GM21515 (cell line): ENCODE measurements at regions not wholly inside any gene's neighbourhood (a gene's known extent, or its start where the extent isn't known, plus 50 kb on each side); places are given as distances from the start of the nearest gene placed in this dataset.

Experiments
- ATAC-seq: cut with Tn5 transposase; IDR thresholded peaks from one replicate; pipeline ENCODE4 v1.9.1; 2021; ENCODE audit not compliant: unreplicated experiment

DNA sequence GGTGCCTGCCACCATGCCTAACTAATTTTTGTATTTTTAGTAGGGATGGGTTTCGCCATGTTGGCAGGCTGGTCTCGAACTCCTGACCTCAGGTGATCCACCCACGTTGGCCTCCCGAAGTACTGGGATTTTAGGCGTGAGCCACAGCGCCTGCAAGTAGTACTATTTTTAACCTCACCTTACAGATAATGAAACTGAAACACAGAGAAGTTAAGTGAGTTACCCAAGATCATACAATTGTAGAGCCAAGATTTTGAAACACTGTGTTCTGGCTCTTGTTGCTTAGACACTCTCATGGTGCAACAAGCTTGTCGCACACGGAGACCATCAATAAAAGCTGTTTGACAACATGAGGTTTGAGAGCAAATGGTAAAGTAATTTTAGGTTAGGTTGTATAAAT lies 159.1 kb upstream of the LMNTD1 start:
- ATAC-seq = peak; percentile 51

- peak; percentile 99 for ATAC-seq
Measured at GRCh38 chr12:25713264-25713663, 160.2 kb upstream of the LMNTD1 start.

GRCh38 chr12:25714198-25714984 lies 161.3 kb upstream of the LMNTD1 start:
- no peak for ATAC-seq

GRCh38 chr12:25715102-25715501 lies 162.0 kb upstream of the LMNTD1 start:
- ATAC-seq = no peak

GRCh38 chr12:25716842-25717241 lies 163.8 kb upstream of the LMNTD1 start:
- no peak for ATAC-seq

- no peak for ATAC-seq
Measured at GRCh38 chr12:25717552-25717951, 164.5 kb upstream of the LMNTD1 start.

GRCh38 chr12:25718081-25718731 lies 165.1 kb upstream of the LMNTD1 start:
- ATAC-seq = no peak

GRCh38 chr12:25719505-25719904 lies 166.4 kb upstream of the LMNTD1 start:
- ATAC-seq = no peak

DNA sequence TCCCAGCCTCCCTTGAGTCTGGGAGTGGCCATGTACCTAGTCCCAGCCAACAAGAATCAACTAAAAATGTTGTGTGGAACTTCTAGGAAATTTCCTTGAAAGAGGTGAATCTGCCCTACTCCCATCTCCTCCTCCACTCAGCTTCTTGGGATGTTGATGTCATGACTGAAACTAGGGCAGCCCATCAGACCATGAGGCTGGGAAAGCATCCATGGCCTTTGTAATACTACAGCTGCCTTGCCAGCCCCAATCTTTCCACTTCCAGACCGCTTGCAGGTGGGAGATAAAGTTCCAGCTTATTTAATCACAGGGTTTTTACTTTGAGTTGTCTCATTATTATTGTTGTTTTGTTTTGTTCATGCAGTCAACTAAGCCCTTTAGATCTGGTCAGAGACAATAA lies 170.3 kb upstream of the LMNTD1 start:
- ATAC-seq = no peak

DNA sequence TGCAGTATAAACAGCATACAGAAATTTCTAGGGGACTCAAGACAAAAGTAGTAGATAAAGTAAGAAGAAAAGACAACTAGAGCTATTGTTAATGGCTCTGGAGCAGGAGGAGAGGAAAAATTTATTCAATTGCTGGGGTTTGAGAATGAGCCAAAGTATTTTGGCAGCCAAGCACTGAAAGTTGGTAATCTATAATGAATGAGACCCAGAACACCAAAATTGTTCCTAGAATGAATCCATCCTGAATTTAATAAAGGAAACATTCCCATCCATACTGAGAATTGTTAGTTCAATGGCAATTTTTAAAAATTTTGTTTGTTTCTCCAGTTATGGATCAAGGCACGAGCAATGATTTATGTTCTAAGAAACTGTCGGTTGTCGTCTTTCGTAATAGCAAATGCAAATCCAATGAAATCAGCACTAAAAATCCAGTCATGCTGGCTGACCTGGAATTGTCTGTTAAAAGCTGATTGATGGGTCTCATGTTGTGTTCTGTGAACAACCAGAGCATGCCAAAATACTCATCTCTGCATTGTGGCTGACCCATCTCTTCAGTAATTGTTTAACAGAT lies 170.9 kb upstream of the LMNTD1 start:
- ATAC-seq = no peak

DNA sequence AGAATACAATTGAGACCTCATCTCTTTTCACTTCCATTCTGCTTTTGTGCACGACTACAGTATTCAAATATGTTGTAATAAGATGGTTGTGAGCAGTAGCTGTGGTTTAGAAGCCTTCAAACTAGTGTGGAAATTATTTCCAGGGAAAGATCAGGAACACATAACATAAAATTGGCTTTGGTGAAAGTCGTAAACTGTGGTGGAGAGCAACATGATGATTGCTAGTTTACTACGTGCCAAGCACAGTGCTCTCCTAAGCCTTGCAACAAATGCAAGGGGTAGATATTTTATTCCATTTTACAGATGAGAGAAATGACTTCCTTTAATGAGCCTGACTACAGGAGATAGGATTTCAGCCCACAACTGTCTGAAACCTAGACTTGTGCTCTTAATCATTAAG lies 172.4 kb upstream of the LMNTD1 start:
- no peak for ATAC-seq

DNA sequence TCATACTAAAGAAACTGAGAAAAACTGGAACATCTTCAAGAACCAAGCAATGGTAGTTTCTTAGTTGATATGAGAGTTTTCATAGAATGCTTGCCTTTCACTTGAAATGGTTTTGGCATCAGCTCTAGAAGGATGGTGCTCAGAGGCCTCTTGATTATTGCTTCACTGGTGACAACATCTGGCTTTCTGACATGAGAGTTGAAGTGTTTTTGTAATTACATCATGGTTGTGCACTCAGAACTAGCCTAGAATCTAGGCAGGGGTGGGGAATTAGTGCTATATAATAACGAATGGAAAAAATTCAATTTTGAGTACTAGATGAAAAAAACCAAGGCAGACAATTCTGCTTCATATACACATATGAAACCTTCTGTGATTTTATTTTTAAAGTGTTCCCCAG lies 172.8 kb upstream of the LMNTD1 start:
- no peak for ATAC-seq

- no peak for ATAC-seq
Measured at GRCh38 chr12:25728056-25728595, 175.0 kb upstream of the LMNTD1 start.

- ATAC-seq = no peak
Measured at GRCh38 chr12:25730489-25731349, 177.6 kb upstream of the LMNTD1 start.

DNA sequence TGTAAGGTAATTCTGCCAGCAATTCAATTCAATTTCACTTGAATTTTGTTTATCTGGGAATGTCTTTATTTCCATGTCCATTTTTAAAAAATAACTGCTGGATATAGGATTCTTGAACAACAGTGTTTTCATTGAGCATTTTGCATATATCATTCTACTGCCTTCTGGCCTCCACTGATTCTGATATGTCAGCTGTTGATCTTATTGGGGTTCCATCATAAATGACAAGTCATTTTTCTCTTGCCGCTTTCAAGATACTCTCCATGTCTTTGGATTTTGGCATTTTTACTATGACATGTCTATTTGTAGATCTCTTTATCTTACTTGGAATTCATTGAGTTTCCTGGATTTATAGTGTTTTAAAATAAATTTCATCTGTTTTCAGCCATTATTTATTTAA lies 180.5 kb upstream of the LMNTD1 start:
- ATAC-seq = no peak

GRCh38 chr12:25734529-25735180 lies 181.6 kb upstream of the LMNTD1 start:
- peak; percentile 73 for ATAC-seq

DNA sequence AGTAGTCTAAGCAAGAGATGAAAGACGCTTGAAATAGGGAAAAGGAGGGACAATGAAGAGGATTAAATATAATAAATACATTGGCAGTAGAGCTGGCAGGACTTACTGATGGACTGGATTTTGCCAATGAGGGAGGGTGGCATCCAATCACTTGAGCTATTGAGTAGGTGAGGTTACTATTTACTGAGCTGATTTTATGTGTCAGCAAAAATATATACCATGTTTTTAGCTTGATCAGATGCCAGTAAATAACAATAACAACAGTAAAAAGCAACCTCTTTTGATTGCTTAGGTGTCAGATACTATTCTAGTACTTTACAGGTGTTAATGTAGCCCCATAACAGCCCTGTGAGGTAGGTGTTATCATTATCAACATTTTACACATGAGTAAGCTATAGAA lies 187.5 kb upstream of the LMNTD1 start:
- no peak for ATAC-seq

DNA sequence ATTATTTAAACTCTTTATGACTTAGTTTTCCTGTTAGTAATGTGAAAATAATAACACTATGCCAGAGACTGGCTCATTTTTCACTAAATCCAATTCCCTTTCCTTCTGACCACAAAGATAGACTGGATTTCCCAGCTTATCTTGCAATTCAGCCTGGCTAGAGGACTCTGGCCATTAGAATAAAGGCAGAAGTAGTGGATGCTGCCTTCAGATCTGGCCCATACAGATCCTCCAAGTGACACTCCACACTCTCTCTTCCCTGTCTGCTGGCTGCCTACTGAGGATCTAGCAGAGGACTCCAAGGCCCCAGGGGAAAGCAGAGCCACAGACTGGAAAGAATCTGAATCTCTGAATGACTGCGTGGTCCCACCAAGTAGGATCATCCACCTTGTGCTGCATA lies 188.8 kb upstream of the LMNTD1 start:
- ATAC-seq = no peak

DNA sequence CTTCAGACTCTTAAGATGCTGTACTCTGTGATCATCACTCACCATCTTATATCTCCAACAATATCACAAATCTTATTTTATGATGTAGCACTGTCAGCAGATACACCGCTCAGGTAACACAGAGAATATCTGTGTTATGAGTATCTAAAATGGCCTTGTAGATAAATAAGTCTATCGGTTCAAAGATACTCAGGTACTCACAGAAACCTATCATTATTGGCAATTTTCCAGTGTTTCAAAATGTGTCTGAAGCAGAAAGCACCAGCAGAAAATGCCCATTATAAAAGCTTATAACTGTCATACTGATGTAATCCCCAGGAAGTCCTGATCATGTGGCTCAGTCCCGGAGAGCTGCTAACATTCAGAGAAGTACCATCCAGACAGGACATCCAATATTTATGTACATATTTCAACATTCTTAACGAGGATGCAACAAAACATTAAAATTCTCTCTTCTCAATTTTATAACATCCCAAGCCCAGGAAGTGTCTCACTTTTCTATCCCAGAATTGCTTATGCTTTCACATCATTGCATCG lies 190.7 kb upstream of the LMNTD1 start:
- no peak for ATAC-seq

DNA sequence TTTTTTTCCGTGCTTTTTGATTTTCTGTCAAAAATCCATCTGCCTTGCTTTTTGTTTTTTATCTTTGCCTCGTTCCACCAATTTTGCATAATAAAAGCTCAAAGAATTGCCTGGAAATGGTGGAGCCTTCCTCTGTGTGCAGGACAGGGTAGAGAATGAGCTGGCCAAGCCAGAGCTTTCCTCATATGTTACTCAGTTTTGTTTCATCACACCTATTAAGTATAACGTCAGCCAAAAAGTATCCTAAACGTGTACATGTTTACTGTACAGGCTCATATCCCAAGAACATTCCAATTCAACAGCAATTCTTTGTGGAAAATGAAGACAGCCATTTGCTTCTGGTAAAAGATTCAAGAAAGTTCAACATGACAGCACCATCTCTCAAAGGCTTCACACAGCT lies 191.2 kb upstream of the LMNTD1 start:
- ATAC-seq = no peak
